ENCODE measurements at regions not wholly inside any gene's neighbourhood (a gene's known extent, or its start where the extent isn't known, plus 50 kb on each side); places are given as distances from the start of the nearest gene placed in this dataset.

DNA sequence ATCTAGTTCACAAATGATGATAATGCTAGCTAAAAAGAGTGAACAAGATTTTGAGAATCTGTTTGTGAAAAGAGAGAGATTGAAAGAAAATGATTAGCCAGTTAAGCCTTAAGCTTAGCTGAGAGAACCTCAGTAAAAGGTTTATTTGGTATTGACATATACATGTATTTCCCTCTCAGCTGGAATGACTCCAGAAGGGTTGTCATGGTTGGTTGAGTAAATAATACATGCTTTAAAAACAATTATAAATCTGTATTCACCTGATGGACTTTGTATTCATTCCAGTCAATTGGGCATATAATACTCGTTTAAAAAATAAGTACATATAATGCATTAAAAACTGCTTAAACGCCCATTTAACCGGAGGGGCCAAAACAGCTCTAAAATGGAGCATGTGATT is 181.4 kb downstream of the GRB14 start:
- no peak for DNase-seq (ENCODE audit: low read depth, low spot score)

DNA sequence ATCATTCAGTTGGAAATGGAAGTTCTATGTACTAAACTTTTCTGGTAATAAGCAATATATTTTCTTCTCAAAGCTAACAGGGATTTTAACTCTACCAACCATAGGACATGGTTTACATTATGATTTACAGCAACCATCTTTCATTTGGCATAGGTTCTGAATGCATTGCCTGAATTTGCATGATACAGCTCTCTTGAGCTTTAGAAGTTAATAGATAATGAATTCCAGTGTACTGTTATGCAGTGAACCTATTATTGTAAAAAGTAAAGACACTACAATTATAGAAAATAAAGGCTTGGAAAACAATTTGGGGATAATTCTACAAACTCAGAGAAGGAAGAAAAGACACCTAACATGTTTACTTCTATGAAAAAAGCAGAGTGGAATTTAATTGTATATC is 182.0 kb downstream of the GRB14 start:
- DNase-seq (ENCODE audit: low read depth, low spot score) = no peak

GRCh38 chr2:164438490-164439205 is 182.6 kb downstream of the GRB14 start:
- DNase-seq (ENCODE audit: low read depth, low spot score) = no peak

DNA sequence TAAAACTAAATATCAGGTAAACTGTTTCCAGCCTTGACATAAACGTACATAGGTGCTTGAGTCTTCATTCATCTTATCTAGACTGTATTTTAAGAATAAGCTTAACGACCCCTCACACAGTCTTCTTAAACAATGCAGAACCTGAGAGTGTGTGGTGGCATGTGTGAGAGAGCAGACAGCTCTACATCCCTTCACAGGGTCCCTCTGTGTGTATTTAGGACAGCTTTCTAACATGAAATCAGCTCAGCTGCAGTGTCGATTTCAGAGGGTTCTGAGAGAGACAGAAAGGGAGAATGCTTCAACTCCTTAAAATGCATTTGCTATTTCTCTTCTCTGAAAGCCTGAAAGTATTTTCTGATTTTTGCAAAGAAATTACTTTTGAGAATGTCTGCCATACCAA is 185.2 kb downstream of the GRB14 start:
- no peak for DNase-seq (ENCODE audit: low read depth, low spot score)

GRCh38 chr2:164430166-164430783 is 191.0 kb downstream of the GRB14 start:
- peak; percentile 11 for DNase-seq (ENCODE audit: low read depth, low spot score)

GRCh38 chr2:164429354-164429753 is 191.9 kb downstream of the GRB14 start:
- no peak for DNase-seq (ENCODE audit: low read depth, low spot score)

DNA sequence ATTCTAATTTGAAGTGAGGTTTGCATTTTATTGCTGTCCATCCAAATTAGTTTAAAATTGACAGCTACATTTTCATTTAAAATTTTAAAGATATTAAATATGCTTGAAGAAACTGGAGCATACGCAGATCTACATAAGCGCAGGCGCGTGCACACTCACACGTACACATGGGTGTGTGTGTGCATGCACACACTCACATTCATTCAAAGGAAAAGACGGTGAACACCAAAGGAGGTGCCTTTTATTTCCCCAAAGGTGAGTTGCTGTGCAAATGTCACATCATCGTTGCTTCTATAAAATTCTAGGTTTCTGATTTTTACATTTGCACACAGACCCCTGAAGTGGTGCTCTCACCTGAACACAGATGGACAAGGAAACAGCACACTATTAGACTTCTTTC is 194.2 kb downstream of the GRB14 start:
- DNase-seq (ENCODE audit: low read depth, low spot score) = no peak

DNA sequence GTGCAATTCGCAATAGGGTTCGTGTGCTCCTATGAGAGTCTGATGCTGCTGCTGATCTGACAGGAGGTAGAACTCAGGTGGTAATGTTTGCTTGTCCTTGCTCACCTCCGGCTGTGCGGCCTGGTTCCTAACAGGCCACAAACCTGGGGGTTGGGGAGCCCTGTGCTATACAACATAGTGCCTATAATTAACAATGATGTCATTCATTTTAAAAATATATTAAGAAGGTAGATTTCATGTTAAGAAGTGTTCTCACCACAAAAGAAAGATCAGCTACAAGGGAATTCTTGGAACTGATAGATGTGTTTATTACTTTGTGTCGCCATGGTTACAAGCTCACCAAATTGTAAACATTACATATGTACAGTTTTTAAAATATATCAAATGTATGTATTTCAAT is 200.5 kb downstream of the GRB14 start:
- no peak for DNase-seq (ENCODE audit: low read depth, low spot score)

GRCh38 chr2:164412831-164413230 is 208.5 kb downstream of the GRB14 start:
- DNase-seq (ENCODE audit: low read depth, low spot score) = no peak

DNA sequence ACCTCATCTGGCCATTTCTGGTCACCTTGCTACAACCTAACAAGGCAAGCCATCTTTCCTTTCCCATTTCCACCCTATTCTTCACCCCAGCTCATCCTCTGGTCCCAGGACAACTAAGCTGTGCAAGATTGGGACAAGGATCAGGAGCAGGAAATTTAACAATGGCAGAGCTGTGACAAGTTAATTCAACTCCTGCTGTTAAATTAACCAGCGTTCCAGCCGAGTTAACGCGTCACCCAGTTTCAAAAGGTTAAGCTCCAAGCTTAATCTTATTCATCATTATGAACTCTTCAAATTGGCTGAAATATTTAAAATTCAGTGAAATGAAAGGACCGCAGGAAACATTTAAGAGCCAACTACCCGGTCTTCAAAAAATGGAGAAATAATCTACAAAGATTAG is 231.9 kb downstream of the GRB14 start:
- no peak for DNase-seq (ENCODE audit: low read depth, low spot score)

GRCh38 chr2:164388511-164388910 is 232.8 kb downstream of the GRB14 start:
- peak; percentile 5 for DNase-seq (ENCODE audit: low read depth, low spot score)

DNA sequence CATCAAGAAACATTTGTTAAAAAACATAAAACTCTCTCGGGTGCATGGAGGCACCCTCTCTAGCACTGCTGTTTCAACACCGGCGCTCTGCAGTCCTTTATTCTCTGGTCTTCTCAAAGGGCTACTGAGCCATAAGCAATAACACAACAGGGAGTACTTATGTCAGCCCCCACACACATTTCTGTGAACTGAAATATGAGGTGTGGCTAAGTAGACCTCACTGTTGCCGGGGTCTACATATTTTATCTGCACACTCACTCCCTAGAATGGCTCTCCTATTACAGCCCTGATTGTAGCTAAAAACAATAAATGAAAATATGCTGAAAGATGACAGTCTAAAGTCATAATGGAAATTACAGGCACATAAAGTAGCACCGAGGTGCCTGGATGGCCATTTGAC is 235.1 kb downstream of the GRB14 start:
- no peak for DNase-seq (ENCODE audit: low read depth, low spot score)

- DNase-seq (ENCODE audit: low read depth, low spot score) = no peak
These were observed 236.8 kb downstream of the GRB14 start for GRCh38 chr2:164384434-164384833.

- no peak for DNase-seq (ENCODE audit: low read depth, low spot score)
These were observed 249.4 kb downstream of the GRB14 start for GRCh38 chr2:164371916-164372315.

GRCh38 chr2:164369366-164369765 is 251.9 kb downstream of the GRB14 start:
- DNase-seq (ENCODE audit: low read depth, low spot score) = no peak

DNA sequence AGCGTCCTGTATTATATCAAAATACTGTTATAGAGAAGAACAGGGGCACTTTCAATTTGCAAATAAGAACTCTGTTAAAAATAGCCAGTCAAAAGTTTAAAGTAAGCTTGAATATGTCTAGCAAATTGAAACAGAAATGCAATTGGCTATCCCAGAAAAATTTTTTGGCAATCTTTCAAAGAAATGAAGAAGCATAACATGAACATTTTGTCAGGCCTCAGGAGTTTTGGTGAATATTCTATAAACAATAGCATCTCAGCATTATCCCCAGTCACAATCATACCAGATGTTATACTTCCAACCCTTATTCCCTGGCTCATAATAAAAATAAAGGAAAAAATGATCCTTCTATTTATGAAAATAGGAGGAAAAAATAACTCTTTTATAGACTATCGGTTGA is 252.4 kb downstream of the GRB14 start:
- DNase-seq (ENCODE audit: low read depth, low spot score) = no peak

- DNase-seq (ENCODE audit: low read depth, low spot score) = no peak
These were observed 257.6 kb downstream of the GRB14 start for GRCh38 chr2:164363646-164364045.

DNA sequence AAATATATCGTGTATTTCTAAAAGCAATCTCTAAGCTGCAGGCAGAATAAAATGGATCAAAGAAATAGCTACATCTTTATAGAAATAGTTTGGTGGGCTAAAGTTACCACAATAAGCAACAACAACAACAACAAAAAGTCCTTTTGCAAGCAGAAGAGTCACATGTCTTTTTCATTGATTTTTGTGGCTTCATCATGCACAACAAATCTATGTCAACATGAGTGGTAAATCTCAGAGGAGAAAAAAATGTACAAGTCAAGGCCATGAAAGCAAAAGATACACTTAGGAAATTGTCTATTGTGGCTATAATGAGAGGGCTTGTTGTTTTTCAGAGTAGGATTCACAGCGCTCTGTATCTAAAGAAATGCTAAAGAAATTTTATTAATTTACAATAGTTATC is 269.7 kb downstream of the GRB14 start:
- no peak for DNase-seq (ENCODE audit: low read depth, low spot score)

DNA sequence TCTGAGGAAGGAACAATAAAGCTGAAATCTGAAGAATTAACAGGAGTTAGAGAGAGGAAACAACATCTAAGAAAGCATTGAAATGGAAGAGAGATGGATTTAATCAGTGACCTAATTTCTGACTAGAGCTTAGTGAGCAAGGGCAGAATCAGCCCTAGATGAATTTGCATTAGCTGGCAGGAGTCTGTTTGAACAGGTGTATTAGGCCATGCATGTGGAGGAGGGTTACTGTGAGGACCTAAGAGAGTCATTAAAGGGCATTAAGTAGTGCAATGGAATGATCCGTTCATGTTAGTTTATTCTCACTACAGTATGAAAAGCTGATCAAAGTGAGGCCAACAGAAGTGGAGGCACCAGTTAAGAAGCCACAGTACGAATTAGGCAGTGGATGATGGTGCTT is 285.3 kb downstream of the GRB14 start:
- no peak for DNase-seq (ENCODE audit: low read depth, low spot score)

GRCh38 chr2:164335128-164335527 is 286.2 kb downstream of the GRB14 start:
- no peak for DNase-seq (ENCODE audit: low read depth, low spot score)

- no peak for DNase-seq (ENCODE audit: low read depth, low spot score)
These were observed 293.0 kb downstream of the GRB14 start for GRCh38 chr2:164328310-164328709.

DNA sequence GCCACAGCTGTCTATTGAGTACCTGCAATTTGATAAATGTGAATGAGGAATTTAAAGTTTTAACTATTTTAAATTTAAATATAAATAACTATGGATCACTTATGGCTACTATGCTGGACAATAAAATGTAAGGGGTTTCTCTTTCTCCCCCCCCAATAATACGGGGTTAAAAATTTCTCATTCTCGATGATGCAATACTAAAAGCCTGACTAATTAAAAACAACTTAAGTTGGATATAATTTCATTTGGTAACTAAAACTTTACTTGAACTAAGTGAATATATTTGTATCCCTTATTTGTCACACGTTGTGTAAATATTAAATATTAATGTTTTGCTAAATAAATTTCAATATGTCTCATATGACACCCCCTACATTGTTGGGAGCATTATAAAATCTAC is 297.3 kb downstream of the GRB14 start:
- DNase-seq (ENCODE audit: low read depth, low spot score) = no peak

- DNase-seq (ENCODE audit: low read depth, low spot score) = peak; percentile 5
These were observed 307.1 kb downstream of the GRB14 start for GRCh38 chr2:164314148-164314547.

- no peak for DNase-seq (ENCODE audit: low read depth, low spot score)
These were observed 314.4 kb downstream of the GRB14 start for GRCh38 chr2:164306872-164307271.
